Osteocyte (in vitro differentiated cells): ENCODE measurements at regions not wholly inside any gene's neighbourhood (a gene's known extent, or its start where the extent isn't known, plus 50 kb on each side); places are given as distances from the start of the nearest gene placed in this dataset.

Experiments used
- DNase-seq: peaks from one replicate; pipeline ENCODE4 v3.0.0; 2021; ENCODE audit warnings: mixed read lengths; ENCODE audit not compliant: unreplicated experiment; ENCODE audit errors: extremely low spot score
- H3K27ac Mint-ChIP-seq: one replicate; pipeline ENCODE4 v1.8.0; 2021; ENCODE audit warnings: mild to moderate bottlenecking, mixed read lengths; ENCODE audit not compliant: unreplicated experiment
- H3K27me3 Mint-ChIP-seq: one replicate; pipeline ENCODE4 v1.8.0; 2021; ENCODE audit warnings: mixed read lengths; ENCODE audit not compliant: unreplicated experiment
- H3K36me3 Mint-ChIP-seq: one replicate; pipeline ENCODE4 v1.8.0; 2021; ENCODE audit warnings: mixed read lengths; ENCODE audit not compliant: unreplicated experiment
- H3K4me1 Mint-ChIP-seq: one replicate; pipeline ENCODE4 v1.8.0; 2021; ENCODE audit warnings: mixed read lengths; ENCODE audit not compliant: unreplicated experiment
- H3K4me3 Mint-ChIP-seq: one replicate; pipeline ENCODE4 v1.8.0; 2021; ENCODE audit warnings: mild to moderate bottlenecking, moderate library complexity, mixed read lengths; ENCODE audit not compliant: unreplicated experiment
- H3K9me3 Mint-ChIP-seq: one replicate; pipeline ENCODE4 v1.8.0; 2021; ENCODE audit warnings: mixed read lengths; ENCODE audit not compliant: unreplicated experiment
- CTCF ChIP-seq: fragments of 200-600 bp; sonication (generic); IDR thresholded peaks from 2 replicates; pipeline ENCODE4 v1.5.0; 2021; ENCODE audit warnings: antibody characterized with exemption, mild to moderate bottlenecking, moderate library complexity

GRCh38 chr21:24850121-24850520 lies 757.2 kb downstream of the MRPL39 start:
- no peaks in the 10 kb centered on the region for H3K27me3 Mint-ChIP-seq
- no peaks in the 10 kb centered on the region for H3K36me3 Mint-ChIP-seq
- DNase-seq = no peak
- no peak for TF ChIP-seq CTCF
- peaks cover 34% of the 10 kb centered on the region for H3K9me3 Mint-ChIP-seq
- H3K4me1 Mint-ChIP-seq = no peaks in the 10 kb centered on the region
- H3K4me3 Mint-ChIP-seq = no peak overlapping the region
- no peak overlapping the region for H3K27ac Mint-ChIP-seq

DNA sequence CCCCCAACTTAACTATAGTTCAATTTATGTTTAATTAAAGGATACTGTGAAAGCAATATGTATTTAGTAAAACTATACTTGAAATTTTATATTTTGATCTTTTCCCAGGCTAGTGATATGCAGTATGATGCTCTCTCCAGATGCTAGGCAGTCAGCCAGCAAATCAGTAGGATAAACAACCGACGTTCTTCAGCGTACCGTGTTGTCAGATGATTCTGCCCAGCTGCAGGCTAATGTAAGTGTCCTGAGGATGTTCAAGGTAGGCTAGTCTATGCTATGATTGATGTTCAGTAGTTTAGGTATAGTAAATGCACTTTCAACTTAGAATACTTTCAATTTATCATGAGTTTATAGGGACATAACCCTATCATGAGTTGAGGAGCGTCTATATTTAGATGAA lies 762.6 kb downstream of the MRPL39 start:
- no peak for TF ChIP-seq CTCF
- Mint-ChIP-seq H3K4me3 (no peak overlapping the region), H3K9me3 (peaks cover 15% of the 10 kb centered on the region), H3K4me1 (no peaks in the 10 kb centered on the region), H3K27ac (no peak overlapping the region), H3K27me3 (no peaks in the 10 kb centered on the region), H3K36me3 (no peaks in the 10 kb centered on the region)
- no peak for DNase-seq

DNA sequence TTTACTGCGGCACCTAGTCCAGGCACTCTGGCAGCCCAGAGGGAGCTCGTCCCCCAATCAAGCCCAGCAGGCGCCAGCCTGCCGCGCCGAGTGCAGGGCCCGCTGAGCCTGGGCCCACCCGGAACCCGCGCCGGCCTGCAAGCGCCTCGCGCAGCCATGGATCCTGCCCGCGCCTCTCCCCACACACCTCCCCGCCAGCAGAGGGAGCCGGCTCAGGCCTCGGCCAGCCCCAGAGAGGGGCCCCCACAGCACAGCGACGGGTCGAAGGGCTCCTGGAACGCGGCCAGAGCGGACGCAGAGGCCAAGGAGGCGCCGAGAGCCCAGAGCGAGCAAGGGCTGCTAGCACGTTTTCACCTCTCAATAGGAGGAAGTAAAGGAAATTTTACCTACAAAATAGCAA lies 767.0 kb downstream of the MRPL39 start:
- no peak for TF ChIP-seq CTCF
- Mint-ChIP-seq H3K9me3 (peaks cover 11% of the 10 kb centered on the region), H3K27me3 (no peaks in the 10 kb centered on the region), H3K4me1 (no peaks in the 10 kb centered on the region), H3K4me3 (no peak overlapping the region), H3K27ac (no peak overlapping the region), H3K36me3 (no peaks in the 10 kb centered on the region)
- DNase-seq = no peak

DNA sequence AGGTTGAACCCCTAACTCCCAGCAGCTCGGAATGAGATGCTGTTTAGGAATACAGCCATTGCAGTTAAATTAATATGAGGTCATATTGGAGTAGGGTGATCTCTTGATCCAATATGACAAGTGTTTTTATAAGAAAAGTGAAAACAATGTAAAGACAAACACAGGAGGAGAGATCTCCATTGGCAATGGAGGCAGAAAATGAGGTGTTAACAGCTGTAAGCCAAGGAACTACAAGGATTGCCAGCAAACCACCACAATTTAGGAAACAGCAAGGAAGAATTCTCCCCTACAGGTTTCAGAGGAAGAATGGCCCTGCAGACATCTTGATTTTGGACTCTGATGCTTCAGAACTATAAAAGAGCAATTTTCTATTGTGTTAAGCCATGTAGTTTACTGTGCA lies 774.3 kb downstream of the MRPL39 start:
- Mint-ChIP-seq H3K27me3 (no peaks in the 10 kb centered on the region), H3K36me3 (no peaks in the 10 kb centered on the region), H3K4me3 (no peak overlapping the region), H3K27ac (no peak overlapping the region), H3K9me3 (peaks cover 3% of the 10 kb centered on the region), H3K4me1 (no peaks in the 10 kb centered on the region)
- TF ChIP-seq CTCF = no peak
- DNase-seq = no peak

DNA sequence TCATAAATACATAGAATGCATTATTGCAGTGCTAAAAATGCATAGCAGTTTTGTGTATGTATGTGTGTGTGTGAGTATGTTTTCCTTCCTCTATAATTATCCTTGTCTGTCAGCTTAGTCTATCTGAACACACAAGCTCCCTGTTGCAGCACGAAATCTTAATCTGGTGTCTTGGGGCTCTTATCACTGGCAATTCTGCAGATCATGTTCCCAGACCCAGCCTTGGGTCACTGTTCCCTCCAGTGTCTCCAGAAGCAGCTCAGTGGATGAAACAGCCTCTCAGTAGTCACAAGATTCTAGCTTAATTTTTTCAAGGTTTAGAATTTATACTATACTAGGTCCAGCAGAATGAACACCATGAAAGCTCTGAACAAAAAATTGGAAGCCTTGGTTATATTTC lies 777.9 kb downstream of the MRPL39 start:
- Mint-ChIP-seq H3K27ac (no peak overlapping the region), H3K4me3 (no peak overlapping the region), H3K36me3 (no peaks in the 10 kb centered on the region), H3K27me3 (no peaks in the 10 kb centered on the region), H3K9me3 (peaks cover 3% of the 10 kb centered on the region), H3K4me1 (no peaks in the 10 kb centered on the region)
- no peak for TF ChIP-seq CTCF
- no peak for DNase-seq
